Endodermal cell (in vitro differentiated cells): ENCODE measurements at regions not wholly inside any gene's neighbourhood (a gene's known extent, or its start where the extent isn't known, plus 50 kb on each side); places are given as distances from the start of the nearest gene placed in this dataset.

Experiments
- DNase-seq: peaks from one replicate; pipeline ENCODE4 v3.0.0-alpha.2; 2017
- H3K27ac ChIP-seq: 2 replicates; pipeline ENCODE4 v1.5.1; 2013; ENCODE audit warnings: mild to moderate bottlenecking, low read depth, low read length, moderate library complexity
- H3K27me3 ChIP-seq: 2 replicates; pipeline ENCODE4 v1.6.1; 2013; ENCODE audit warnings: mild to moderate bottlenecking, low read length, moderate library complexity; ENCODE audit not compliant: insufficient read depth, control insufficient read depth, poor library complexity, severe bottlenecking
- H3K36me3 ChIP-seq: 2 replicates; pipeline ENCODE4 v1.7.0; 2013; ENCODE audit warnings: mild to moderate bottlenecking, low read length, moderate library complexity; ENCODE audit not compliant: control insufficient read depth, insufficient read depth
- H3K4me1 ChIP-seq: one replicate; pipeline ENCODE4 v1.7.0; 2013; ENCODE audit warnings: low read length; ENCODE audit not compliant: control insufficient read depth, insufficient read depth
- H3K4me3 ChIP-seq: 2 replicates; pipeline ENCODE4 v1.5.1; 2013; ENCODE audit warnings: mild to moderate bottlenecking, low read length, moderate library complexity
- H3K9ac ChIP-seq: 2 replicates; pipeline ENCODE4 v1.6.1; 2013; ENCODE audit warnings: mild to moderate bottlenecking, low read length, moderate library complexity; ENCODE audit not compliant: poor library complexity, severe bottlenecking; ENCODE audit errors: extremely low read depth
- H3K9me3 ChIP-seq: 2 replicates; pipeline ENCODE4 v1.6.1; 2013; ENCODE audit warnings: mild to moderate bottlenecking, low read length, moderate library complexity; ENCODE audit not compliant: control insufficient read depth
- H3K27ac Mint-ChIP-seq: 2 replicates; pipeline ENCODE4 v1.8.0; 2020; ENCODE audit warnings: mixed read lengths
- H3K27me3 Mint-ChIP-seq: 2 replicates; pipeline ENCODE4 v1.8.0; 2021; ENCODE audit warnings: mild to moderate bottlenecking, mixed read lengths; ENCODE audit not compliant: insufficient read depth
- H3K36me3 Mint-ChIP-seq: 2 replicates; pipeline ENCODE4 v1.8.0; 2020; ENCODE audit warnings: low read depth, mixed read lengths
- H3K4me1 Mint-ChIP-seq: 2 replicates; pipeline ENCODE4 v1.8.0; 2020; ENCODE audit warnings: mixed read lengths
- H3K4me3 Mint-ChIP-seq: 2 replicates; pipeline ENCODE4 v1.8.0; 2020; ENCODE audit warnings: mild to moderate bottlenecking, moderate library complexity, mixed read lengths
- H3K9me3 Mint-ChIP-seq: 2 replicates; pipeline ENCODE4 v1.8.0; 2020; ENCODE audit warnings: mild to moderate bottlenecking, mixed read lengths
- CTCF ChIP-seq: fragments of 200-600 bp; sonication (generic); conservative IDR thresholded peaks from 2 replicates; pipeline ENCODE4 v1.5.0; 2021; ENCODE audit warnings: antibody characterized with exemption, mild to moderate bottlenecking
- WGBS, 2 experiments: methylation state at CpG; one replicate each; pipeline versions ENCODE4 v1.1.5 to v1.1.7; 2013; ENCODE audit warnings: missing lambda C conversion rate in 2 of 2, mixed read lengths in 1 of 2; ENCODE audit not compliant: insufficient coverage in 1 of 2, insufficient read length in 1 of 2; 5-methylcytosine and 5-hydroxymethylcytosine counted together

GRCh38 chr6:37551446-37551845, 51.8 kb upstream of the CCDC167 start:
- Histone ChIP-seq H3K27me3 (no peaks in the 10 kb centered on the region), H3K4me3 (no peak overlapping the region), H3K27ac (no peak overlapping the region), H3K4me1 (no peaks in the 10 kb centered on the region), H3K9ac (no peak overlapping the region), H3K36me3 (no peaks in the 10 kb centered on the region), H3K9me3 (no peaks in the 10 kb centered on the region)
- Mint-ChIP-seq H3K27ac (no peak overlapping the region), H3K9me3 (no peaks in the 10 kb centered on the region), H3K4me3 (no peak overlapping the region), H3K4me1 (peaks cover 8% of the 10 kb centered on the region), H3K27me3 (peaks cover 3% of the 10 kb centered on the region), H3K36me3 (no peaks in the 10 kb centered on the region)
- no peak for TF ChIP-seq CTCF
- 85 to 86% methylated on average over 2 to 3 of the region's 3 CpGs for WGBS, 2 experiments
- no peak for DNase-seq

DNA sequence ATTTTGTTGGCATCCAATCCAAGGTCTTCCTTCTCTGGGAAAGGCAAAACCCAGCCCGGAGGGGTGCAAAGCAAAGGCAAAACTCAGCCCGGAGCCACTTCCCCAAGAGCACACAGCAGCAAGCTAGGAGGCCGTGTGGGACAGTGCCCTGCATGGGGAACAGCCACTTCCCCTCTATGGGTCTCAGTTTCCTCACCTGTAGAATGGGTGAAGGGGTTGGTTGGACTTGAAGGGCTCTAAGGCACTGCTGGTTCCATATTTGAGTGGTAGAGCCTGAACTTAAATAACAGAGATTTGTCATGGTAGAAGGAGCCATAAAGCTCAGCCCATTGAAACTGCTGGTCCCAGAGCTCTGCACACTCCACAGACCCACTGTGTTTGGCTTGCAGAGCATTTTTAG, 51.3 kb upstream of the CCDC167 start:
- Histone ChIP-seq H3K4me1 (no peaks in the 10 kb centered on the region), H3K9ac (no peak overlapping the region), H3K9me3 (no peaks in the 10 kb centered on the region), H3K27me3 (no peaks in the 10 kb centered on the region), H3K36me3 (no peaks in the 10 kb centered on the region), H3K4me3 (no peak overlapping the region), H3K27ac (no peak overlapping the region)
- DNase-seq = no peak
- no peak for TF ChIP-seq CTCF
- H3K4me3 Mint-ChIP-seq = no peak overlapping the region
- no peak overlapping the region for H3K27ac Mint-ChIP-seq
- H3K9me3 Mint-ChIP-seq = no peaks in the 10 kb centered on the region
- 36 to 61% methylated on average over 2 to 3 of the region's 3 CpGs for WGBS, 2 experiments
- peaks cover 12% of the 10 kb centered on the region for H3K4me1 Mint-ChIP-seq
- H3K27me3 Mint-ChIP-seq = peaks cover 3% of the 10 kb centered on the region
- H3K36me3 Mint-ChIP-seq = no peaks in the 10 kb centered on the region

GRCh38 chr6:37550191-37550831, 50.6 kb upstream of the CCDC167 start:
- H3K27ac Mint-ChIP-seq = no peak overlapping the region
- no peaks in the 10 kb centered on the region for H3K27me3 Mint-ChIP-seq
- Histone ChIP-seq H3K27ac (no peak overlapping the region), H3K27me3 (no peaks in the 10 kb centered on the region), H3K9me3 (no peaks in the 10 kb centered on the region), H3K36me3 (no peaks in the 10 kb centered on the region), H3K4me3 (no peak overlapping the region), H3K4me1 (no peaks in the 10 kb centered on the region), H3K9ac (no peak overlapping the region)
- no peaks in the 10 kb centered on the region for H3K36me3 Mint-ChIP-seq
- no peaks in the 10 kb centered on the region for H3K9me3 Mint-ChIP-seq
- H3K4me3 Mint-ChIP-seq = no peak overlapping the region
- no peak for DNase-seq
- TF ChIP-seq CTCF = no peak
- peaks cover 17% of the 10 kb centered on the region for H3K4me1 Mint-ChIP-seq
- 82 to 83% methylated on average over 8 to 12 of the region's 12 CpGs for WGBS, 2 experiments
